HEK293T (cell line): ENCODE measurements at regions not wholly inside any gene's neighbourhood (a gene's known extent, or its start where the extent isn't known, plus 50 kb on each side); places are given as distances from the start of the nearest gene placed in this dataset.

Source experiments
- CTBP1 ChIP-seq: fragments of 450-650 bp; IDR thresholded peaks from 2 replicates; pipeline ENCODE4 v1.6.1; 2016; ENCODE audit warnings: borderline replicate concordance
- FOXK2 ChIP-seq: fragments of 450-650 bp; IDR thresholded peaks from 2 replicates; pipeline ENCODE4 v1.6.1; 2016; ENCODE audit warnings: mild to moderate bottlenecking
- LEF1 ChIP-seq: fragments of 450-650 bp; IDR thresholded peaks from 2 replicates; pipeline ENCODE4 v1.6.1; 2017; ENCODE audit warnings: mild to moderate bottlenecking, borderline replicate concordance

DNA sequence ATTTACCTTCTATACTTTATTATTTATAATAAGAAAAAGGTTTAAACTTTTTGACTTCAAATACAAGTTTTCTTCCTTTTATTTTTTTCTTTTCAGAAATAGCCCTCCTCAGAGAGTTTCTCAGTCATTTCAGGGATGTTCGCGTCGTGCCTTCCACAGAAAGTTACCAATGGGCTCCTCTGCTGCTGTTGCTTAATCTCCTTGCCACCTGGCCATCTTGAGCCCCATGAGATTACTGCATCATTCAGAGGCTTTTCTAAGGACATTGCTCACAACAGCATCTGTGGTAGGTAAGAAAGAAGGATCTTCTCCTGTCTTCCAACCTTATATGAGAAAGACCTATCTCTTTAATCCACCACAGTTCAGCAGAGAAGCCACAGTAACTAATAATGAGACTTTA, 1361.9 kb upstream of the ADGRL3 start:
- TF ChIP-seq CTBP1 (no peak), FOXK2 (no peak), LEF1 (no peak)
